ENCODE measurements at regions not wholly inside any gene's neighbourhood (a gene's known extent, or its start where the extent isn't known, plus 50 kb on each side); places are given as distances from the start of the nearest gene placed in this dataset.

DNA sequence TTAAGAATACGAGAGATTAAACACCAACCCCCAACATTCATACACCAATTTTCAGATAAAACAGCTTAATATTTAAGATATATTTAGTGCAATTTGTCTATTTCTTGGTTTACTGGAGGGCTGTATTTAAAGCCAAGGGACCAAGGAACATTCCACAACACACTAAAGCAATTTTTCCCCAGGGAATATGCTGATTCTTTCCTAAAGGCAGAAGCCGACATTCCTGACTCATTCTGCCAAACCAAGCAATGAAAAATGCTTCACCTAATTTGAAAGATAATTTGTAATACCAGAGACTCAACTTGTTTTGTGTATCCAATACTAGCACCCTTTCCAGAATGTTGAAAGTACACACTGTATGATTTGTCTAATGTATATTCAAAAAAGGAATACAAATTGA, 1267.6 kb upstream of the PIK3C3 start:
- TF ChIP-seq BHLHE40 (IDR thresholded peaks at IDR 0.05; ENCODE audit: borderline replicate concordance) (no peak), FOXM1 (IDR thresholded peaks at IDR 0.05; ENCODE audit: borderline replicate concordance) (no peak), L3MBTL2 (conservative IDR thresholded peaks at IDR 0.05) (no peak), TARDBP (IDR thresholded peaks at IDR 0.05) (no peak), ZNF384 (IDR thresholded peaks at IDR 0.05) (no peak), SP1 (IDR thresholded peaks at IDR 0.05) (no peak), LEF1 (IDR thresholded peaks at IDR 0.05; ENCODE audit: borderline replicate concordance) (no peak)

All from HEK293T (cell line).